ENCODE measurements at regions not wholly inside any gene's neighbourhood (a gene's known extent, or its start where the extent isn't known, plus 50 kb on each side); places are given as distances from the start of the nearest gene placed in this dataset.

GRCh38 chr9:22206833-22207232, 197.7 kb upstream of the CDKN2B start:
- Histone ChIP-seq H3K27me3 (no peaks in the 10 kb centered on the region), H3K9me3 (no peaks in the 10 kb centered on the region), H3K36me3 (no peaks in the 10 kb centered on the region), H3K27ac (no peak overlapping the region), H3K4me1 (peaks cover 32% of the 10 kb centered on the region), H3K4me3 (no peak overlapping the region)
- TF ChIP-seq EP300 (IDR thresholded peaks at IDR 0.05) (no peak), CTCF (IDR thresholded peaks at IDR 0.05) (no peak), POLR2AphosphoS5 (IDR thresholded peaks at IDR 0.05) (no peak)
- WGBS, result 87% methylated on average over 5 of the region's 5 CpGs
- no peak for DNase-seq (ENCODE audit: low spot score in 2 of 2)

GRCh38 chr9:22208846-22209585, 199.9 kb upstream of the CDKN2B start:
- no peaks in the 10 kb centered on the region for H3K27me3 ChIP-seq
- WGBS, result 61% methylated on average over 1 of the region's 1 CpG
- peak overlapping the region; percentile 12 for H3K27ac ChIP-seq
- no peaks in the 10 kb centered on the region for H3K36me3 ChIP-seq
- no peak for TF ChIP-seq EP300 (IDR thresholded peaks at IDR 0.05)
- no peak for TF ChIP-seq CTCF (IDR thresholded peaks at IDR 0.05)
- no peak for TF ChIP-seq POLR2AphosphoS5 (IDR thresholded peaks at IDR 0.05)
- no peak for TF ChIP-seq POLR2A (IDR thresholded peaks at IDR 0.05)
- peaks cover 31% of the 10 kb centered on the region for H3K4me1 ChIP-seq
- no peaks in the 10 kb centered on the region for H3K9me3 ChIP-seq
- no peak overlapping the region for H3K4me3 ChIP-seq
- DNase-seq (ENCODE audit: low spot score in 2 of 2), result no peak

GRCh38 chr9:22210262-22210661, 201.2 kb upstream of the CDKN2B start:
- Histone ChIP-seq H3K4me3 (no peak overlapping the region), H3K36me3 (no peaks in the 10 kb centered on the region), H3K27me3 (no peaks in the 10 kb centered on the region), H3K9me3 (no peaks in the 10 kb centered on the region), H3K4me1 (peaks cover 31% of the 10 kb centered on the region), H3K27ac (no peak overlapping the region)
- DNase-seq (ENCODE audit: low spot score in 2 of 2), result no peak
- WGBS, result 37% methylated on average over 1 of the region's 1 CpG
- no peak for TF ChIP-seq POLR2AphosphoS5 (IDR thresholded peaks at IDR 0.05)
- TF ChIP-seq CTCF (IDR thresholded peaks at IDR 0.05), result no peak
- no peak for TF ChIP-seq POLR2A (IDR thresholded peaks at IDR 0.05)
- TF ChIP-seq EP300 (IDR thresholded peaks at IDR 0.05), result no peak

GRCh38 chr9:22210936-22211335, 201.8 kb upstream of the CDKN2B start:
- 82% methylated on average over 2 of the region's 2 CpGs for WGBS
- TF ChIP-seq EP300 (IDR thresholded peaks at IDR 0.05) (no peak), CTCF (IDR thresholded peaks at IDR 0.05) (no peak), POLR2A (IDR thresholded peaks at IDR 0.05) (no peak)
- Histone ChIP-seq H3K36me3 (no peaks in the 10 kb centered on the region), H3K27ac (no peak overlapping the region), H3K4me3 (no peak overlapping the region), H3K4me1 (peaks cover 31% of the 10 kb centered on the region), H3K9me3 (no peaks in the 10 kb centered on the region), H3K27me3 (no peaks in the 10 kb centered on the region)
- no peak for DNase-seq (ENCODE audit: low spot score in 2 of 2)

- TF ChIP-seq EP300 (IDR thresholded peaks at IDR 0.05) (no peak), POLR2AphosphoS5 (IDR thresholded peaks at IDR 0.05) (no peak), CTCF (IDR thresholded peaks at IDR 0.05) (no peak), POLR2A (IDR thresholded peaks at IDR 0.05) (no peak)
- H3K27ac ChIP-seq, result peak overlapping the region; percentile 2
- no peak overlapping the region for H3K4me3 ChIP-seq
- no peak for DNase-seq (ENCODE audit: low spot score in 2 of 2)
- H3K9me3 ChIP-seq, result no peaks in the 10 kb centered on the region
- no peaks in the 10 kb centered on the region for H3K27me3 ChIP-seq
- no peaks in the 10 kb centered on the region for H3K36me3 ChIP-seq
- peaks cover 31% of the 10 kb centered on the region for H3K4me1 ChIP-seq
- 21% methylated on average over 4 of the region's 4 CpGs for WGBS
Observed at GRCh38 chr9:22211588-22212360, 202.7 kb upstream of the CDKN2B start.

Data from suprapubic skin (tissue), 4 donors.